Stomach (tissue), 4 donors: ENCODE measurements at regions not wholly inside any gene's neighbourhood (a gene's known extent, or its start where the extent isn't known, plus 50 kb on each side); places are given as distances from the start of the nearest gene placed in this dataset.

Source experiments
- POLR2AphosphoS5 ChIP-seq, 3 donors: sonication (generic); formaldehyde crosslinking; IDR thresholded peaks; one replicate each; pipeline ENCODE4 v1.6.1; 2016; ENCODE audit warnings: antibody characterized with exemption in 3 of 3
- TF ChIP-seq, protein P1 (sequence below), 7 experiments: fragments of 450-650 bp in 4 of 7; fragments of 200-600 bp in 3 of 7; sonication (generic) in 3 of 7; IDR thresholded peaks; one replicate each; pipeline ENCODE4 v1.5.1; 2016 to 2019; ENCODE audit warnings: antibody characterized with exemption in 7 of 7, control low read depth in 2 of 7, mild to moderate bottlenecking in 1 of 7

DNA sequence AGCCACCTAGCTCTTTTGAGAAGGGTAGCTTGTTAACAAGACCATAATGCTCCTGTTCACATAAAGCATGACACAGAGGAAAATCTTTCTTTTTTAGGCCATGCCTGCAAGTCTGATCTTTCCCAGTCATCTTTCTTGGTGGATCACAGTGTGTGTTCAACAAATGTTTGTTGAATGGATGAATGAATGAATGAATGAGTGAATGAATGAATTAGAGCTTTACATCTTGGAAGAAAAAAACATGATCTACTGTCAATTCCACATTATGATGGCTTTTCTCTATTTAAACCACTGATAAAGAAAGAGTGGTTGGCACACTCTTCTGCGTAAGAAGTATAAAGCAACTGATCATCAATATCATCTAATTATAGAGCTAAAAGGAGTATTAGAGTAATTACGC lies 148.7 kb downstream of the CCDC71L start:
- TF ChIP-seq, protein P1, sequence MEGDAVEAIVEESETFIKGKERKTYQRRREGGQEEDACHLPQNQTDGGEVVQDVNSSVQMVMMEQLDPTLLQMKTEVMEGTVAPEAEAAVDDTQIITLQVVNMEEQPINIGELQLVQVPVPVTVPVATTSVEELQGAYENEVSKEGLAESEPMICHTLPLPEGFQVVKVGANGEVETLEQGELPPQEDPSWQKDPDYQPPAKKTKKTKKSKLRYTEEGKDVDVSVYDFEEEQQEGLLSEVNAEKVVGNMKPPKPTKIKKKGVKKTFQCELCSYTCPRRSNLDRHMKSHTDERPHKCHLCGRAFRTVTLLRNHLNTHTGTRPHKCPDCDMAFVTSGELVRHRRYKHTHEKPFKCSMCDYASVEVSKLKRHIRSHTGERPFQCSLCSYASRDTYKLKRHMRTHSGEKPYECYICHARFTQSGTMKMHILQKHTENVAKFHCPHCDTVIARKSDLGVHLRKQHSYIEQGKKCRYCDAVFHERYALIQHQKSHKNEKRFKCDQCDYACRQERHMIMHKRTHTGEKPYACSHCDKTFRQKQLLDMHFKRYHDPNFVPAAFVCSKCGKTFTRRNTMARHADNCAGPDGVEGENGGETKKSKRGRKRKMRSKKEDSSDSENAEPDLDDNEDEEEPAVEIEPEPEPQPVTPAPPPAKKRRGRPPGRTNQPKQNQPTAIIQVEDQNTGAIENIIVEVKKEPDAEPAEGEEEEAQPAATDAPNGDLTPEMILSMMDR (IDR thresholded peaks at IDR 0.05), result no peak
- no peak for TF ChIP-seq POLR2AphosphoS5 (IDR thresholded peaks at IDR 0.05)
